ENCODE measurements at regions not wholly inside any gene's neighbourhood (a gene's known extent, or its start where the extent isn't known, plus 50 kb on each side); places are given as distances from the start of the nearest gene placed in this dataset.

- TF ChIP-seq ASH2L (IDR thresholded peaks at IDR 0.05; ENCODE audit: low read length) (no peak), NANOG (IDR thresholded peaks at IDR 0.05; ENCODE audit: insufficient read depth, low read depth, low read length, poor library complexity, severe bottlenecking) (no peak), USF2 (IDR thresholded peaks at IDR 0.05; ENCODE audit: low read length) (no peak), RAD21 (IDR thresholded peaks at IDR 0.05 in 1 of 2, conservative IDR thresholded peaks at IDR 0.05 in 1 of 2; ENCODE audit: low read depth in 2 of 2, low read length in 2 of 2) (no peak), POLR2A (IDR thresholded peaks at IDR 0.05; ENCODE audit: control extremely low read depth in 1 of 2, low read depth in 2 of 2, low read length in 2 of 2) (no peak), KDM5A (IDR thresholded peaks at IDR 0.05; ENCODE audit: low read length) (no peak), CTCF (IDR thresholded peaks at IDR 0.05; ENCODE audit: control extremely low read depth in 1 of 3, insufficient read depth in 1 of 3, low read depth in 1 of 3, low read length in 3 of 3) (no peak), CREB1 (IDR thresholded peaks at IDR 0.05) (no peak), TAF1 (IDR thresholded peaks at IDR 0.05; ENCODE audit: low read depth, low read length) (no peak)
Observed at GRCh38 chr15:95021816-95022215, 790.5 kb downstream of the MCTP2 start.

All from H1 (cell line).